Activated naive CD8-positive, alpha-beta T cell treated with anti-CD3 and anti-CD28 coated beads, Interleukin-2, amount 50 U/mL, for 16 hours (primary cell): ENCODE measurements at regions not wholly inside any gene's neighbourhood (a gene's known extent, or its start where the extent isn't known, plus 50 kb on each side); places are given as distances from the start of the nearest gene placed in this dataset.
"Not testable (repeated sequence)": the region's sequence is repeated elsewhere in the genome, so short reads cannot be mapped to it uniquely, and the experiment has no call there.

Experiments
- DNase-seq: peaks from one replicate; pipeline ENCODE4 v3.0.0-alpha.2; 2020; ENCODE audit warnings: low read depth, low spot score

- no peak for DNase-seq
Observed at GRCh38 chr16:65576139-65576538, 454.3 kb upstream of the CDH11 start.

GRCh38 chr16:65574326-65574966 is 452.6 kb upstream of the CDH11 start:
- no peak for DNase-seq

- DNase-seq: no peak
Observed at GRCh38 chr16:65572156-65572555, 450.3 kb upstream of the CDH11 start.

- DNase-seq: no peak
Observed at GRCh38 chr16:65570261-65570660, 448.4 kb upstream of the CDH11 start.

GRCh38 chr16:65559846-65560245 is 438.0 kb upstream of the CDH11 start:
- DNase-seq: no peak

- not testable (repeated sequence) for DNase-seq
Observed at GRCh38 chr16:65549689-65550088, 427.8 kb upstream of the CDH11 start.

- DNase-seq: no peak
Observed at GRCh38 chr16:65548470-65548869, 426.6 kb upstream of the CDH11 start.

GRCh38 chr16:65547772-65548446 is 426.0 kb upstream of the CDH11 start:
- no peak for DNase-seq

- DNase-seq: no peak
Observed at GRCh38 chr16:65546353-65546791, 424.5 kb upstream of the CDH11 start.

GRCh38 chr16:65545413-65545956 is 423.6 kb upstream of the CDH11 start:
- no peak for DNase-seq

GRCh38 chr16:65543781-65544740 is 422.2 kb upstream of the CDH11 start:
- DNase-seq: no peak

- no peak for DNase-seq
Observed at GRCh38 chr16:65541646-65542045, 419.8 kb upstream of the CDH11 start.

- DNase-seq: no peak
Observed at GRCh38 chr16:65540901-65541300, 419.0 kb upstream of the CDH11 start.

- DNase-seq: no peak
Observed at GRCh38 chr16:65538976-65539375, 417.1 kb upstream of the CDH11 start.

GRCh38 chr16:65537336-65537735 is 415.5 kb upstream of the CDH11 start:
- no peak for DNase-seq

GRCh38 chr16:65534121-65534528 is 412.3 kb upstream of the CDH11 start:
- no peak for DNase-seq

GRCh38 chr16:65532846-65533245 is 411.0 kb upstream of the CDH11 start:
- no peak for DNase-seq

- DNase-seq: no peak
Observed at GRCh38 chr16:65532258-65532657, 410.4 kb upstream of the CDH11 start.

GRCh38 chr16:65531475-65531874 is 409.6 kb upstream of the CDH11 start:
- DNase-seq: no peak

- no peak for DNase-seq
Observed at GRCh38 chr16:65525707-65526106, 403.8 kb upstream of the CDH11 start.

- no peak for DNase-seq
Observed at GRCh38 chr16:65524997-65525396, 403.1 kb upstream of the CDH11 start.

GRCh38 chr16:65524231-65524630 is 402.4 kb upstream of the CDH11 start:
- DNase-seq: no peak
